Epithelial cell of esophagus (primary cell): ENCODE measurements at regions not wholly inside any gene's neighbourhood (a gene's known extent, or its start where the extent isn't known, plus 50 kb on each side); places are given as distances from the start of the nearest gene placed in this dataset.

Source experiments
- DNase-seq: peaks from one replicate; pipeline ENCODE4 v3.0.0; 2010; ENCODE audit warnings: low read depth
- H3K4me3 ChIP-seq: 2 replicates; pipeline ENCODE4 v1.5.1; 2011; ENCODE audit warnings: mild to moderate bottlenecking, low read length, control low read depth
- CTCF ChIP-seq: IDR thresholded peaks from 2 replicates; pipeline ENCODE4 v1.5.1; 2011; ENCODE audit warnings: low read depth, mild to moderate bottlenecking, low read length, control low read depth, inconsistent platforms; ENCODE audit not compliant: insufficient read depth; ENCODE audit errors: missing control alignments

- no peak for TF ChIP-seq CTCF
- DNase-seq = no peak
- no peak overlapping the region for H3K4me3 ChIP-seq
These were observed 1366.2 kb downstream of the PLA2G4A start for GRCh38 chr1:188194916-188195315.

- H3K4me3 ChIP-seq = no peak overlapping the region
- TF ChIP-seq CTCF = no peak
- DNase-seq = no peak
These were observed 1389.5 kb downstream of the PLA2G4A start for GRCh38 chr1:188218289-188218688.

GRCh38 chr1:188220051-188220450, 1391.3 kb downstream of the PLA2G4A start:
- no peak for TF ChIP-seq CTCF
- DNase-seq = no peak
- H3K4me3 ChIP-seq = no peak overlapping the region

- no peak for DNase-seq
- H3K4me3 ChIP-seq = no peak overlapping the region
- no peak for TF ChIP-seq CTCF
These were observed 1395.5 kb downstream of the PLA2G4A start for GRCh38 chr1:188224263-188224662.

- H3K4me3 ChIP-seq = no peak overlapping the region
- TF ChIP-seq CTCF = no peak
- no peak for DNase-seq
These were observed 1397.2 kb downstream of the PLA2G4A start for GRCh38 chr1:188225975-188226374.

- H3K4me3 ChIP-seq = no peak overlapping the region
- peak; percentile 18 for DNase-seq
- no peak for TF ChIP-seq CTCF
These were observed 1399.9 kb downstream of the PLA2G4A start for GRCh38 chr1:188228623-188229022.

GRCh38 chr1:188237573-188238348, 1409.0 kb downstream of the PLA2G4A start:
- no peak overlapping the region for H3K4me3 ChIP-seq
- TF ChIP-seq CTCF = no peak
- peak; percentile 74 for DNase-seq
